Amygdala (tissue), 56 donors: ENCODE measurements at regions not wholly inside any gene's neighbourhood (a gene's known extent, or its start where the extent isn't known, plus 50 kb on each side); places are given as distances from the start of the nearest gene placed in this dataset.

Source experiments
- DNase-seq, 56 donors: peaks; one replicate each; lab custom pipeline; 2025; lab: John Stamatoyannopoulos, UW

- no peak for DNase-seq
These were observed 198.1 kb upstream of the HABP2 start for GRCh38 chr10:113354711-113355110.

DNA sequence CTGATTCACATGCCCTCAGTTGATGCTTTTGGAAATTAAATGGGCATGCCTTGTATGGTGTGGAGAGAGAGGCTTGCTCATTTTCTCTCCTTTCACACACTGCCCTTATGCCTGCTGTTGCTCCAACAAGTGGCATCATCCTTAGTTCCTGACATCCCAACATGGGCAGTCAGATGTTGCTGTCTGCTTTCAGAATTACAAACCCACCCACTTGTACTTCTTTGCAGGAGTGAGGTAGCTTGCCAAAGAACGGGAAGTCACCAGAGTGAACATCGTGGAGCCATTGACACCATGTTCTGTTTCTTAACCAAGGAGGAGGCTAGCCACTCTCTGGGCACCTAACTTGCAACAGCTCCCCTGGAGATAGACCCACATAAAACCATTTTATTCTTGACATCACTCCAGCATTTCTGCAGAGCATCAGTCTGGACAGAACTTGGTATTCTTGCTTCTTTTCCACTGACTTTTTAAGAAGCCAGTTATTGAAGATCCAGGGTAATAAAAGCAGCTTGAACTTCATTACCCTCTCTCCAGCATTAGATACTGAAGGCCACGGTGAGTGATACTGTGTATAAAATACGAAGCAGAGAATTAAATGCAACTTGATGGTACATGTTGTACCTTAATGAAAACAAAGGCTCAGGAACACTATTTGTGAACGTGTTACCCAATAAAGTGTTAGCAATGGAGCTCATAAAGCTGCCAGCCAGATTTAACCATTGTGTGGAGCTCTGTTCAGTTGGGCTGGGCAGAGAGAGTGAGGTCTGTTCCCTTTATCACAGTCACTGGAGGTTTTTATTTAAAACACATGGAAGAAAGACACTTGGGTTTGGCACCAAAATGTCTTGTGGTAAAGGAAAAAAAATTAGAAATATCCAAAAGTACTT, 195.8 kb upstream of the HABP2 start:
- DNase-seq = no peak

DNA sequence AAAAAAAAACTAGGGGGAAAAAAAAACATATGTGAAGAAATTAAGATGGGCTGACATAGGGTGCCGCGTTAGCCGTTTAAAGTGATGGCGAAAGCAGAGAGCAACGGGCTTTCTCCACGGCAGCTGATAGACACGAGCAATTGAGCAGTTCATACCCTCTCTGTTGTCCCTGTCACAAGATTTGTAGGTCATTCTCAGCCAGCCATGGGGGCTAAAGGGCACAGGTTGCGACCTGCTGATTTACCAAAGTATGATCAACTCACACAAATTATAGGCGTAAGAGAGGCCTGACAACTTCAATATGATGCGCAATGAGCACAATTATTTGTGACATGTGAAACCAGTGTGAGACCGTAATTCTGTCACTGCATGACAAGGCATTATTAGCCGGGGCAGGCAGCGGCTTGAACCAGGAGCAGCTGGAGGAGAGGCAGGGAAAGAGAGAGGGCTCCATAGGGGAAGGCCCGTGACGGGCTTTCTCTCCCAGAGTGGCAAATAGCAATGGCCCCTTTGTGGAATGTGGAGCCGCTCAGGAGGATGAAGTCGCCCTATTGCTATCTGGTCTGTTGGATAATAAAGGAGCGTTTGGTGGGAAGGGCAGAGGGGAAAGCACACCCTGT, 195.1 kb upstream of the HABP2 start:
- DNase-seq = no peak

GRCh38 chr10:113359655-113360054, 193.2 kb upstream of the HABP2 start:
- no peak for DNase-seq

GRCh38 chr10:113360870-113361269, 192.0 kb upstream of the HABP2 start:
- no peak for DNase-seq

DNA sequence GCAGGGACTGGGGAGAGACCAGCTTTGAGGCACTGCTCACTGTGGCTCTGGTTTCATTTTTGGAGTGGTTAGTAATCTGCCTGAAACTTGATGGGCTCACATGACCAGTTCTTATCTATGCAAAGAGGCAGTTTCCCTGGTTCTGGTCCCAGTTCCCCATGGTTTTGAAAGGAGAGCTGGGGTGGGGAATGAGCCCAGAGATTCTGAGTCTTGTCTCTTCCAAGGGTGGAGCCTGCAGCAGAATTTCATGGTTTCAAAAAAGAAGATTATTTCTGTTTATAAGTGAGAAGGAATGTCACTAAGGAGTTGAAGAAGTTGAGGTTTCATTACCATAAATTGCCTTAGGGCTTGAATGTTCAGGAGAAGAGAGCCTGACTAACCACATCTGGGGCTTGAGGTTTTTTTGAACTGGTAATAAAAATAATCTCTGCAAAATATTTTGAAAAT, 190.2 kb upstream of the HABP2 start:
- DNase-seq = no peak

GRCh38 chr10:113364227-113364626, 188.6 kb upstream of the HABP2 start:
- no peak for DNase-seq

- DNase-seq = no peak
These were observed 184.0 kb upstream of the HABP2 start for GRCh38 chr10:113368666-113369364.

- DNase-seq = no peak
These were observed 183.5 kb upstream of the HABP2 start for GRCh38 chr10:113369365-113369694.

- no peak for DNase-seq
These were observed 176.4 kb upstream of the HABP2 start for GRCh38 chr10:113376428-113376827.

DNA sequence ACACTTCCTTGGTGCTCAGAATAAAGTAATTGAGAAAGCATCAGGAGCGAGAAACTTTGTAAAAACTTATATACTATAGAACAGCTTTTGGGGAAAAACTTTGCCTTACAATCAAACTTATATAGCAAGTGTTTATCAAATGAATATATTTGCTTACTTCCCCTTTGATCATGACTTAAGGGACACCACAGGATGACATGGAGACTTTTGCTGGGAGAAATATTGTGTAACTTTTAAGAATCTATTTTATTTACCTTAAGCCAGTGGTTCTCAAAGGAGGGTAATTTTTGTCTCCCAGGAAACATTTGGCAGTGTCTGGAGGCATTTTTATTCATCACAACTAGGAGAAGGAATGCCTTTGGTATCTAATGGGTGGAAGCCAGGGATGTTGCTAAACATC, 173.8 kb upstream of the HABP2 start:
- DNase-seq = no peak

GRCh38 chr10:113381416-113381815, 171.4 kb upstream of the HABP2 start:
- DNase-seq = no peak

- no peak for DNase-seq
These were observed 170.8 kb upstream of the HABP2 start for GRCh38 chr10:113381981-113382509.

DNA sequence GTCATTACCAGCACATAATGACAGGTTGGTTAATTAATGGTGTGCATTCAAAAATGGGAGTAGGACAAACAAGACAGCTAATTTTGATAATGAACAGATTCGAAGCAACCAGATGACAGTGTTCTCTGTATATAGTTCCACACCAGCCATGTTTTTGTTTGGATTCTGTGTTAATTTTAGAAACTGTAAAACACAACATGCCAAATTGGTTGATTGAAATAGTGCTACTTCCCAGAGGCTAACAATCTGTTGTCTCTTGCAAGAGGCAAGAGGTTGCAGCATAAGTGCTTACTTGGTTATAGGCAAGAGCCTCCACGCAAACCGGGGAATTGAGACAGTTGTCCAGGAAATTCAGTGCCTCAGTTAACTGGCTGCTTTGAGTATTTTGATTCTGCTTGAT, 170.2 kb upstream of the HABP2 start:
- no peak for DNase-seq

GRCh38 chr10:113384181-113384580, 168.7 kb upstream of the HABP2 start:
- no peak for DNase-seq

DNA sequence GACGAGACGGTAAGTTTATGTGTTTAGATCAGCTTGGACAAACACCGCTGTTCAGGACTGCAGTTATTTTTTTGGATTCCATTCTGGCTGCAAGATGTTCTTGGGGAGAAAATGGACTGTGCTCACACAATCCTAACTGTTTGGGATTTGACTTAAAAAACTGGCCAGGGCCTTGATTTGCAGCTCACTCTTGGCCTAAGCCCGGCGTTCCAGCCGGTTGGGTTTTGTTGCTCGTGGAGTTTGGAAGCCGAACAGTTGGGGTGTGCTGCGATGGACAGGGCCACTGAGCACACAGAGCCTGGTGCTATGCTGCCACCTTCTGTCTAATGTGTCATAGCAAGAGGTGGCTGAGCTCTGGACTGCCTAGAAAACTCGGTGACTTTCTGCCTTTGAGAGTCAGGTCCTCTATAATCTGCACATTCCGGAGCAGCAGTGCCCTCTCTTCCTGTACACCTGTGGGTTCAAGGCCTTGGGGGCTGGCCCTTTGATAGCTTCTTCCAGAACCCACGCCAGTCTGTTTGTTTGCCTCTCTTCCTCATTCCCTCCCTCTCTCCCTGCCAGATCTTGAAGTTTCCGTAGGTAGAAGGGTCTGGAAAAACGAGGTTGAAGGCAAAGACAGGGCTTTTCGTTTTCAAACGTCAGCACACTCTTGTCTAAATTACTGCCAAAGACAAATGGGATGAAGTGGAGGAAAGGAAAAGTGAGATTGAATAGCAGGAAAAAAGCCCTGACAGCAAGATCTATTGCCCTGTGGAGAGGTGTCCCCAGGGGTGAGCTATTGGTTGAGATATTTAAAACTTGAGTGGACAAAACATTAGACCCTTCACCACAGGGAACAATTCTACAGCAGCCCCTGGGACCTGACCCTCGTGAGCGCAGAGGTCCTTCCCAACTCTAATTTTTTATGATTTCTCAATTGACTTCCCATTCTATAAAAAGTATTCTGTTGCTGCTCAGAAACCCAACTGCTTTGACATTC, 167.5 kb upstream of the HABP2 start:
- peak in 55 of 56 donors; percentile 9 to 89 (median 69) for DNase-seq

DNA sequence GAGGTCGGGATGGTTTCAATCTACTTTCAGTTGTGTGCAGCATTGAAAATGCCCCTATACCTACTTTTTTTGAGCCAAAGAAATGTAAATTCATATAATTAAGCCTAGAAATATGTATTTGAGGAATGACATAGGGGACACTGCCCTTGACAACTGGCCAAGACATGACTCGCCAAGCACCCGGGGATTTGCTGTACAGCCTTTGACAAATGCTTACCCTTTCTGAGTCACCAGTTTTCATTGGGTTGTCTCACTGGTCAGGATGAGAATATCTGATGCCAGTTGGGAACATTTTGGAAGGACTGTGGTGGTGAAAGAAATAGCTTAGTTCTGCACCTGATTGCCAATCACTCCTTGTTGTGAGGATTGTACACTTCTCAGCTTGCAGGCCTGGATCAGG, 166.8 kb upstream of the HABP2 start:
- no peak for DNase-seq

- DNase-seq = no peak
These were observed 162.9 kb upstream of the HABP2 start for GRCh38 chr10:113389969-113390368.

DNA sequence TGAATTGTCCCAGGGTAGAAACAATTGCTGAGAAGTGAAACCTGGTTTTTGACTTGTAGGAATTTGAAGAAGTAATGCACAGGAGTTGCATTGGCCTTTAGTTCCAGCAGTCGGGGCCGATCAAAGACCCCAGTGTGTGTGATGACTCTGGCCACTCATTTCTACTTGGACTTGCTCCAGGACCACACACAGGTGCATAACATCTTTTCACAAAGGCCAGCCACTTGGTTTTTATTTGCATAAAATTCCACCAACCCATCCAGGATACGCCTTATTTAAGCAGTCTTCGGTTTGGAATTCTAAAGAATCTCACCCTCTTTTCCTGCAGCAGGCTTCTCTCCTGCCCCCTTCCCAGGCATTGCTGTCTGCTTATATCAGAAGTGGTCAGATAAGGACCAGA, 162.0 kb upstream of the HABP2 start:
- no peak for DNase-seq

DNA sequence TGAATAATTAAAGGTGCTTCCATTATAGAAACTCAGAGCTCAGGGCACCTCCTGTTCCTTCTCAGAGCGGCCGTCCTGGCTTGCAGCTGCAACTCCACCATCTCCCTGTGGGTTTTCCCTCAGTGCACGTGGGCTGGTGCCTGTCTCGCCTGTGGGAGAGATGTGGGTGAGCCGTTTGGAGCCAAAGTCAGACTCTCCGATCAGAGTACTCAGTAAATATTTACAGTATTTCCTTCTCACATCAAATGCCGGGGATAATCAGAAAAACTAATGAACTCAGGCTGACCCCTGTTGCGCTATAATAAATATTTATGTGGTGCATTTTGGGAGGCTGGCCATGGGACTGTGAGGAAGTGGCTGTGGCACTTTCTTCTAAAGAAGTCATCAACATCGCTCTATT, 155.8 kb upstream of the HABP2 start:
- DNase-seq = no peak
